Spleen (tissue), 11 donors: ENCODE measurements at regions not wholly inside any gene's neighbourhood (a gene's known extent, or its start where the extent isn't known, plus 50 kb on each side); places are given as distances from the start of the nearest gene placed in this dataset.

Experiments
- DNase-seq: peaks from one replicate; pipeline ENCODE4 v3.0.0-alpha.2; 2020
- H3K27ac ChIP-seq, 8 donors: fragments of 200-600 bp; sonication (generic) in 7 of 8; 1 replicate in 4 of 8; 2 replicates in 4 of 8; pipeline versions ENCODE4 v1.5.0 to v1.8.0; 2016 to 2021; ENCODE audit warnings: inconsistent platforms in 4 of 8, mild to moderate bottlenecking in 4 of 8, moderate library complexity in 1 of 8
- H3K27me3 ChIP-seq, 7 donors: fragments of 200-600 bp; sonication (generic) in 6 of 7; replicated peaks in 1 of 7; 1 replicate in 4 of 7; 2 replicates in 3 of 7; pipeline versions ENCODE4 v1.5.0 to v1.8.0; 2016 to 2021; ENCODE audit warnings: inconsistent platforms in 3 of 7, mild to moderate bottlenecking in 1 of 7
- H3K36me3 ChIP-seq, 6 donors: fragments of 200-600 bp; sonication (generic) in 5 of 6; 1 replicate in 4 of 6; 2 replicates in 2 of 6; pipeline versions ENCODE4 v1.5.0 to v1.8.0; 2016 to 2021; ENCODE audit warnings: inconsistent platforms in 2 of 6
- H3K4me1 ChIP-seq, 6 donors: fragments of 200-600 bp; sonication (generic) in 5 of 6; 1 replicate in 3 of 6; 2 replicates in 3 of 6; pipeline versions ENCODE4 v1.5.0 to v1.8.0; 2016 to 2021; ENCODE audit warnings: inconsistent platforms in 3 of 6
- H3K4me3 ChIP-seq, 8 donors: fragments of 200-600 bp; sonication (generic) in 7 of 8; 1 replicate in 4 of 8; 2 replicates in 4 of 8; pipeline versions ENCODE4 v1.5.0 to v1.8.0; 2016 to 2021; ENCODE audit warnings: inconsistent platforms in 4 of 8, mild to moderate bottlenecking in 4 of 8, moderate library complexity in 2 of 8
- H3K9me3 ChIP-seq, 8 donors: fragments of 200-600 bp; sonication (generic) in 7 of 8; 1 replicate in 4 of 8; 2 replicates in 4 of 8; pipeline versions ENCODE4 v1.5.0 to v1.8.0; 2016 to 2021; ENCODE audit warnings: inconsistent platforms in 4 of 8
- POLR2A ChIP-seq, 3 donors: fragments of 450-650 bp; IDR thresholded peaks; one replicate each; pipeline ENCODE4 v1.5.1; 2017; ENCODE audit warnings: antibody characterized with exemption in 3 of 3, mild to moderate bottlenecking in 1 of 3
- POLR2AphosphoS5 ChIP-seq, 3 donors: sonication (generic); formaldehyde crosslinking; IDR thresholded peaks; one replicate each; pipeline ENCODE4 v1.5.1; 2017; ENCODE audit warnings: antibody characterized with exemption in 3 of 3
- WGBS, 5 donors: extraction: QIAGEN DNeasy Blood & Tissue Kit in 3 of 5; methylation state at CpG; one replicate each; pipeline versions ENCODE4 v1.1.5 to v1.1.7; 2013 to 2018; 5-methylcytosine and 5-hydroxymethylcytosine counted together
- intact Hi-C: fragments of 100-400 bp; cut with DNase I; formaldehyde crosslinking; loops from one replicate; pipeline ENCODE4 v1.15.0; 2023; ENCODE audit warnings: low total_unique reads
- TF ChIP-seq, protein P1 (sequence below), 11 experiments: fragments of 200-600 bp in 7 of 11; fragments of 450-650 bp in 4 of 11; sonication (generic) in 4 of 11; IDR thresholded peaks in 8 of 11; conservative IDR thresholded peaks in 3 of 11; 1 replicate in 7 of 11; 2 replicates in 4 of 11; pipeline versions ENCODE4 v1.4.0 to v1.8.0; 2016 to 2021; ENCODE audit warnings: antibody characterized with exemption in 11 of 11, inconsistent platforms in 4 of 11, mild to moderate bottlenecking in 1 of 11
- donor health status: healthy with polysubstance abuse.
- donor health status: DM: no; HTN: no; CAD: no; lungs with moderate emphysema.
- donor health status: DM: no; HTN: no; CAD: no.
- donor health status: Bipolar disorder and iron deficiency.
- donor health status: healthy.
- donor health status: DM: no; HTN: no; CAD: no.
- donor health status: DM: yes; HTN: yes; CAD: no.

DNA sequence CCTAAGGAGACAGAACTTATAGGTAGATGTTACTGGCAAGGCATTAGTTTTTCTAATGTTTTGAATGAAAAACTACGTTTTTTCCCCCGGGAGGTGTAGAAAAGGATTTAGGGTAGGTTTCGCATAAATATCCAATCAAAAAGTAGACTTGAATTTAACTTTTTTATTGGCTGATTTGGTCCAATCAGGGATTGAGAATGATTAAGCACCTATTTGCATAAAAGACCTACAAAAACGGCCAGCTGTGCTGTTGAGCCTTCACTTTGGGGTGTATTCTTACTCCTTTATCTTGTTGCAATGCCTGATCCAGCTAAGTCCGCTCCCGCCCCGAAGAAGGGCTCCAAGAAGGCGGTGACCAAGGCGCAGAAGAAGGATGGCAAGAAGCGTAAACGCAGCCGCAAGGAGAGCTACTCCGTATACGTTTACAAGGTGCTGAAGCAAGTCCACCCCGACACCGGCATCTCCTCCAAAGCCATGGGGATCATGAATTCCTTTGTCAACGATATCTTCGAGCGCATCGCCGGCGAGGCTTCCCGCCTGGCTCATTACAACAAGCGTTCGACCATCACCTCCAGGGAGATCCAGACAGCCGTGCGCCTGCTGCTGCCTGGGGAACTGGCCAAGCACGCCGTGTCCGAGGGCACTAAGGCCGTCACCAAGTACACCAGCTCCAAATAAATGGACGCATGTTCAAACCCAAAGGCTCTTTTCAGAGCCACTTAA is 113.5 kb upstream of the BTN3A2 start:
- WGBS, 5 donors: 0 to 1% (median 1%) methylated on average over 30 to 32 of the region's 32 CpGs
- intact Hi-C loops: no loop called here

DNA sequence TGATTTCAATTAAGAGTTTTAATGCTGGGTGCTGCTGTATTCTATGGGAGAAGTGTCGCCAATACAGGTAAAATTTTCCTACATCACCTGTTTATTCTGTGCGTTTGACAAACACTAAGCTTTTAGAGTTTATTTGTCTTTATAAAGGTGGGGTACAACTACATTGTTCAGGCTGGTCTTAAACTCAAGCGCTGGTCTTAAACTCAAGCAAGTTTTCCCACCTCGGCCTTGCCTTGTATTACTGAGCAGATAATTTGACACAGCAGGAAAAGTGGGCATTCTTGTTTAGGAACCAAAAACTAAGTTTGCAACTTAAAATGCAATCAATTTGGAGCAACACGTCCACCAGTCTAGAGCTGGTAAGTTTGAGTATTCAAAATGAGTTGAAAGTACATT is 112.9 kb upstream of the BTN3A2 start:
- H3K36me3 ChIP-seq: no peaks in the 10 kb centered on the region
- H3K9me3 ChIP-seq: no peaks in the 10 kb centered on the region
- H3K4me1 ChIP-seq: peaks cover 0 to 57% (median 32%) of the 10 kb centered on the region in 6 donors
- H3K4me3 ChIP-seq: peak overlapping the region; percentile 47 to 86 (median 53)
- peaks cover 0 to 7% (median 0%) of the 10 kb centered on the region in 7 donors for H3K27me3 ChIP-seq
- intact Hi-C loops: no loop called here
- peak overlapping the region; percentile 61 to 96 (median 92) for H3K27ac ChIP-seq
- no peak for DNase-seq
- WGBS, 5 donors: 4 to 10% (median 7%) methylated on average over 5 of the region's 5 CpGs
- TF ChIP-seq POLR2AphosphoS5 (IDR thresholded peaks at IDR 0.05) (no peak), POLR2A (IDR thresholded peaks at IDR 0.05) (no peak)
- TF ChIP-seq, protein P1, sequence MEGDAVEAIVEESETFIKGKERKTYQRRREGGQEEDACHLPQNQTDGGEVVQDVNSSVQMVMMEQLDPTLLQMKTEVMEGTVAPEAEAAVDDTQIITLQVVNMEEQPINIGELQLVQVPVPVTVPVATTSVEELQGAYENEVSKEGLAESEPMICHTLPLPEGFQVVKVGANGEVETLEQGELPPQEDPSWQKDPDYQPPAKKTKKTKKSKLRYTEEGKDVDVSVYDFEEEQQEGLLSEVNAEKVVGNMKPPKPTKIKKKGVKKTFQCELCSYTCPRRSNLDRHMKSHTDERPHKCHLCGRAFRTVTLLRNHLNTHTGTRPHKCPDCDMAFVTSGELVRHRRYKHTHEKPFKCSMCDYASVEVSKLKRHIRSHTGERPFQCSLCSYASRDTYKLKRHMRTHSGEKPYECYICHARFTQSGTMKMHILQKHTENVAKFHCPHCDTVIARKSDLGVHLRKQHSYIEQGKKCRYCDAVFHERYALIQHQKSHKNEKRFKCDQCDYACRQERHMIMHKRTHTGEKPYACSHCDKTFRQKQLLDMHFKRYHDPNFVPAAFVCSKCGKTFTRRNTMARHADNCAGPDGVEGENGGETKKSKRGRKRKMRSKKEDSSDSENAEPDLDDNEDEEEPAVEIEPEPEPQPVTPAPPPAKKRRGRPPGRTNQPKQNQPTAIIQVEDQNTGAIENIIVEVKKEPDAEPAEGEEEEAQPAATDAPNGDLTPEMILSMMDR (IDR thresholded peaks at IDR 0.05 in 8 of 11, conservative IDR thresholded peaks at IDR 0.05 in 3 of 11): no peak

More for the DNA sequence above, 113.5 kb upstream of the BTN3A2 start:
- H3K4me1 ChIP-seq: peaks cover 0 to 57% (median 32%) of the 10 kb centered on the region in 6 donors
- peak; percentile 87 for DNase-seq
- no peaks in the 10 kb centered on the region for H3K36me3 ChIP-seq
- TF ChIP-seq POLR2AphosphoS5 (IDR thresholded peaks at IDR 0.05): peak; percentile 87 to 99 (median 97)
- TF ChIP-seq POLR2A (IDR thresholded peaks at IDR 0.05): peak in 2 of 3 donors; percentile 88 to 98
- TF ChIP-seq, protein P1 (IDR thresholded peaks at IDR 0.05 in 8 of 11, conservative IDR thresholded peaks at IDR 0.05 in 3 of 11): no peak
- no peaks in the 10 kb centered on the region for H3K9me3 ChIP-seq
- H3K27ac ChIP-seq: peak overlapping the region; percentile 61 to 96 (median 92)
- H3K27me3 ChIP-seq: peaks cover 0 to 7% (median 0%) of the 10 kb centered on the region in 7 donors
- H3K4me3 ChIP-seq: peak overlapping the region; percentile 47 to 86 (median 53)

DNA sequence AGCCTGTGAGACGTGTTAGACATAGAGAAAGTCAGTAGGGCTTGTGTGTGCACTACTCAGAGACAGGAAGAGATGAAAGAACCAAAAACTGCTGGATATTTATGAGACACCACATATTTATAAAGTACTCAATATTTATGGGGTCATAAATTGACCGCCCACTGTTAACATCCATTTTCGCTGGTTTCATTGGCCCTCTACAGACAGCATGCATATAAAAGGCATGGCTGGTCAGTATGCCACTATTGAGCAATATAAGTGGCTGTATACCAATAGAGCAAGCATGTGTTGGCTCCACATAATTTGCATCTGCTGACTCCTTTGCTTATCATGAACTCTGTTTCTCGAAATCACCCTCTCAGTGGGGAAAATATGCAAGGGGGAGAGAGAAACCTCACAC is 110.3 kb upstream of the BTN3A2 start:
- peaks cover 0 to 6% (median 0%) of the 10 kb centered on the region in 6 donors for H3K36me3 ChIP-seq
- H3K9me3 ChIP-seq: no peaks in the 10 kb centered on the region
- WGBS, 5 donors: 78 to 94% (median 87%) methylated on average over 4 of the region's 4 CpGs
- intact Hi-C loops: no loop called here
- H3K27ac ChIP-seq: no peak overlapping the region
- no peak overlapping the region for H3K4me3 ChIP-seq
- TF ChIP-seq POLR2A (IDR thresholded peaks at IDR 0.05) (no peak), POLR2AphosphoS5 (IDR thresholded peaks at IDR 0.05) (no peak)
- TF ChIP-seq, protein P1 (IDR thresholded peaks at IDR 0.05 in 8 of 11, conservative IDR thresholded peaks at IDR 0.05 in 3 of 11): no peak
- peaks cover 0 to 7% (median 0%) of the 10 kb centered on the region in 7 donors for H3K27me3 ChIP-seq
- H3K4me1 ChIP-seq: peaks cover 0 to 47% (median 25%) of the 10 kb centered on the region in 6 donors
- no peak for DNase-seq

DNA sequence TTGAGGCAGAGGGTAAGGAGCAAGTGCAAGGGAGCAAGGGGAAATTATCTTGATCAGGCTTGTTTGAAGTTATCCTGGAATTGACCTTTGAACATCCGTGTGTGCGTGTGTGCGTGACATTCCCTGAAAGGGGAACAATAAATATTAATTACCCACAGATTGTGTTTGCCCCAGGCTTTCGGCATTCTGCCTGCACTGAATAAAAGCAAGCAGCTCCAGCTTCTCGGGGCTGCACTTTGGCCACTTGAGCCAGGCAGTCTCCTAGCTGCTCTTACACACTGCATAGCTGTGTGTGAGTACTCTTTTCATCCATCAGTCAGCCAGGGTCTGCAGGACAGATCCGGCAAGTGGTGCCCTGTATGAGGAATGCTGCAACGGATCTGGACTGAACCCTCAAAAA is 107.7 kb upstream of the BTN3A2 start:
- peaks cover 0 to 11% (median 0%) of the 10 kb centered on the region in 6 donors for H3K36me3 ChIP-seq
- TF ChIP-seq, protein P1 (IDR thresholded peaks at IDR 0.05 in 8 of 11, conservative IDR thresholded peaks at IDR 0.05 in 3 of 11): no peak
- no peak for TF ChIP-seq POLR2AphosphoS5 (IDR thresholded peaks at IDR 0.05)
- no peak for TF ChIP-seq POLR2A (IDR thresholded peaks at IDR 0.05)
- H3K9me3 ChIP-seq: no peaks in the 10 kb centered on the region
- H3K4me1 ChIP-seq: peaks cover 0 to 28% (median 17%) of the 10 kb centered on the region in 6 donors
- WGBS, 5 donors: 60 to 81% (median 77%) methylated on average over 6 to 7 of the region's 7 CpGs
- H3K27me3 ChIP-seq: peaks cover 0 to 5% (median 0%) of the 10 kb centered on the region in 7 donors
- intact Hi-C loops: no loop called here
- DNase-seq: no peak
- no peak overlapping the region for H3K27ac ChIP-seq
- no peak overlapping the region for H3K4me3 ChIP-seq
